ENCODE measurements at regions not wholly inside any gene's neighbourhood (a gene's known extent, or its start where the extent isn't known, plus 50 kb on each side); places are given as distances from the start of the nearest gene placed in this dataset.
"Not testable (repeated sequence)": the region's sequence is repeated elsewhere in the genome, so short reads cannot be mapped to it uniquely, and the experiment has no call there.

- no peak for DNase-seq
Measured at GRCh38 chr17:56690441-56691291, 97.2 kb downstream of the NOG start.

- peak; percentile 78 for DNase-seq
Measured at GRCh38 chr17:56694825-56695224, 101.3 kb downstream of the NOG start.

GRCh38 chr17:56697190-56697589 is 103.7 kb downstream of the NOG start:
- no peak for DNase-seq

- DNase-seq, result peak; percentile 100
Measured at GRCh38 chr17:56699186-56699894, 105.8 kb downstream of the NOG start.

GRCh38 chr17:56700919-56701420 is 107.5 kb downstream of the NOG start:
- DNase-seq, result peak; percentile 48

GRCh38 chr17:56707312-56708219 is 114.1 kb downstream of the NOG start:
- peak; percentile 89 for DNase-seq

GRCh38 chr17:56708220-56708558 is 114.7 kb downstream of the NOG start:
- DNase-seq, result peak; percentile 66

- no peak for DNase-seq
Measured at GRCh38 chr17:56708670-56709410, 115.3 kb downstream of the NOG start.

GRCh38 chr17:56710986-56711385 is 117.5 kb downstream of the NOG start:
- no peak for DNase-seq

GRCh38 chr17:56715613-56716357 is 117.9 kb downstream of the C17orf67 start:
- DNase-seq, result peak; percentile 74

- no peak for DNase-seq
Measured at GRCh38 chr17:56717471-56717870, 116.2 kb downstream of the C17orf67 start.

- DNase-seq, result no peak
Measured at GRCh38 chr17:56718515-56718914, 115.2 kb downstream of the C17orf67 start.

GRCh38 chr17:56723421-56723820 is 110.3 kb downstream of the C17orf67 start:
- no peak for DNase-seq

GRCh38 chr17:56724664-56725063 is 109.1 kb downstream of the C17orf67 start:
- no peak for DNase-seq

GRCh38 chr17:56725144-56725543 is 108.6 kb downstream of the C17orf67 start:
- DNase-seq, result no peak

GRCh38 chr17:56727876-56728617 is 105.7 kb downstream of the C17orf67 start:
- DNase-seq, result no peak

- not testable (repeated sequence) for DNase-seq
Measured at GRCh38 chr17:56731096-56731495, 102.6 kb downstream of the C17orf67 start.

- no peak for DNase-seq
Measured at GRCh38 chr17:56733833-56734232, 99.9 kb downstream of the C17orf67 start.

GRCh38 chr17:56735842-56736241 is 97.9 kb downstream of the C17orf67 start:
- DNase-seq, result no peak

GRCh38 chr17:56737421-56738161 is 96.1 kb downstream of the C17orf67 start:
- DNase-seq, result peak; percentile 59
